Pancreas (tissue), 10 donors: ENCODE measurements at regions not wholly inside any gene's neighbourhood (a gene's known extent, or its start where the extent isn't known, plus 50 kb on each side); places are given as distances from the start of the nearest gene placed in this dataset.

Experiments used
- ATAC-seq, 4 donors: fragments of 200-7000 bp; cut with Tn5 transposase; one replicate each; pipeline versions ENCODE4 v1.8.0 to v1.9.1; 2020; ENCODE audit warnings: mild to moderate bottlenecking in 4 of 4, moderate library complexity in 4 of 4
- DNase-seq, 6 donors: peaks; one replicate each; pipeline ENCODE4 v3.0.0-alpha.2; 2020
- FAIRE-seq: peaks from 2 replicates; lab custom pipeline; 2012; peaks lifted over from hg19 to GRCh38; lab: Jason Lieb, UNC
- H3K27ac ChIP-seq, 4 donors: fragments of 200-600 bp; sonication (generic); 1 replicate in 3 of 4; 2 replicates in 1 of 4; pipeline versions ENCODE4 v1.5.0 to v1.8.0; 2020
- H3K27me3 ChIP-seq, 4 donors: fragments of 200-600 bp; one replicate each; pipeline ENCODE4 v1.8.0; 2021
- H3K36me3 ChIP-seq, 3 donors: fragments of 200-600 bp; sonication (generic) in 1 of 3; one replicate each; pipeline versions ENCODE4 v1.5.0 to v1.8.0; 2020 to 2021
- H3K4me1 ChIP-seq, 3 donors: fragments of 200-600 bp; one replicate each; pipeline ENCODE4 v1.8.0; 2021
- H3K4me3 ChIP-seq, 4 donors: fragments of 200-600 bp; sonication (generic) in 2 of 4; one replicate each; pipeline versions ENCODE4 v1.5.0 to v1.8.0; 2020 to 2021
- H3K9me3 ChIP-seq, 4 donors: fragments of 200-600 bp; one replicate each; pipeline ENCODE4 v1.8.0; 2021
- CTCF ChIP-seq, 4 donors: fragments of 200-600 bp; sonication (generic) in 3 of 4; IDR thresholded peaks; one replicate each; pipeline versions ENCODE4 v1.5.0 to v1.8.0; 2021; ENCODE audit warnings: antibody characterized with exemption in 4 of 4
- WGBS, 2 donors: extraction: QIAGEN DNeasy Blood & Tissue Kit; methylation state at CpG; one replicate each; pipeline ENCODE4 v1.1.7; 2013; 5-methylcytosine and 5-hydroxymethylcytosine counted together
- intact Hi-C, 3 donors: fragments of 100-400 bp; cut with DNase I; formaldehyde crosslinking; loops; one replicate each; pipeline versions ENCODE4 v1.11.1 to v1.14.2; 2022
- donor health status: healthy with polysubstance abuse.
- donor health status: DM: no; HTN: no; CAD: no; lungs with moderate emphysema.
- donor health status: DM: no; HTN: no; CAD: no.
- donor health status: control.
- donor health status: control.
- donor health status: Bipolar disorder and iron deficiency.
- donor health status: DM: yes; HTN: yes; CAD: no.
- donor health status: DM: no; HTN: no; CAD: no.
- donor health status: DM: no; HTN: no; CAD: no.
- donor health status: DM: yes; HTN: yes; CAD: no.

DNA sequence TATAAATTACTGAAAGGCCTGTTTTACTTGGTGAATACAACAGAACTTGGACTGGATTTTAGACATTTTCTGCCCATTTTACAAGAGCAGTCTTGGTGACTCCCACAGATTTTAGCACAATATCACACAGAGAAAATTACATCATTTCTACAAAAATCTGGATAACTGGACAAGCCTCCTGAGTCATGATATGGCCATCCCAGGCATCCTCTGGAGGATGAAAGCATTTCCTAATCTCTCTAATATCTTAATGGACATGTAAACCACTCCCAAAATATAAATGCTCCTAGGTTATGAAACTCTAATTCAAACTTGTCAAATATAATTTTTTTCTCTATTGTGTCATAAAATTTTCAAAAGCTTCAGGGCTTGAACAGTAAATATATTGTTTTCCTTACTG is 1170.8 kb upstream of the PCDH7 start:
- ATAC-seq = no peak

GRCh38 chr4:29551821-29552220 is 1168.3 kb upstream of the PCDH7 start:
- WGBS, 2 donors = 40 to 47% methylated on average over 1 of the region's 1 CpG
- Histone ChIP-seq H3K9me3 (no peaks in the 10 kb centered on the region), H3K27me3 (peaks cover 0 to 3% (median 0%) of the 10 kb centered on the region in 4 donors), H3K36me3 (no peaks in the 10 kb centered on the region), H3K27ac (no peak overlapping the region), H3K4me1 (no peaks in the 10 kb centered on the region), H3K4me3 (no peak overlapping the region)
- DNase-seq (no peak), FAIRE-seq (no peak), ATAC-seq (no peak)
- TF ChIP-seq CTCF (IDR thresholded peaks at IDR 0.05) = no peak
- intact Hi-C loops = no loop called here

More for the DNA sequence above, 1170.8 kb upstream of the PCDH7 start:
- no peak overlapping the region for H3K4me3 ChIP-seq
- FAIRE-seq (no peak), DNase-seq (no peak)
- peaks cover 0 to under 1% (median 0%) of the 10 kb centered on the region in 4 donors for H3K27me3 ChIP-seq
- H3K4me1 ChIP-seq = no peaks in the 10 kb centered on the region
- no peak for TF ChIP-seq CTCF (IDR thresholded peaks at IDR 0.05)
- intact Hi-C loops = no loop called here
- no peaks in the 10 kb centered on the region for H3K36me3 ChIP-seq
- H3K27ac ChIP-seq = no peak overlapping the region
- no peaks in the 10 kb centered on the region for H3K9me3 ChIP-seq

DNA sequence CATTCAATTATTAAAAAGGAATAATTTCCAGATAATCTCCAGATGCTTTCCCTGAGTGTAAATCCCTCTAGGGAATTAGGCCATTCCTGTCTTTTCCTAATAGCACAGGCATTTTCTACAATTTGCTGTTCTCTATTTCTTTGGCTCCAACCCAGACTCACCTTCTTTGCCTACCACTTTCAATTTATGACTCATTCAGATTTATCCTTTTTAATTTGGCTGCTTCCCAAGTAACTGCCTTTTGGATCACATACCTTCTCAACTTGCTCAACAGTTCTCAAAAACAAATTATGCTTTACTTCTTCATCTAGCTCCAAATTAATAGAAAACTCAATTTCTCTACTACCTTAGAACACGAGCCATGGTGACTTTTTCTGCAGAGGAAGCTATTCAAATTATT is 1166.3 kb upstream of the PCDH7 start:
- Histone ChIP-seq H3K4me3 (no peak overlapping the region), H3K9me3 (no peaks in the 10 kb centered on the region), H3K4me1 (no peaks in the 10 kb centered on the region), H3K27ac (no peak overlapping the region), H3K27me3 (peaks cover 0 to 3% (median 0%) of the 10 kb centered on the region in 4 donors), H3K36me3 (no peaks in the 10 kb centered on the region)
- ATAC-seq (no peak), FAIRE-seq (no peak), DNase-seq (no peak)
- TF ChIP-seq CTCF (IDR thresholded peaks at IDR 0.05) = no peak
- WGBS, 2 donors = 23 to 42% methylated on average over 1 of the region's 1 CpG
- intact Hi-C loops = no loop called here

DNA sequence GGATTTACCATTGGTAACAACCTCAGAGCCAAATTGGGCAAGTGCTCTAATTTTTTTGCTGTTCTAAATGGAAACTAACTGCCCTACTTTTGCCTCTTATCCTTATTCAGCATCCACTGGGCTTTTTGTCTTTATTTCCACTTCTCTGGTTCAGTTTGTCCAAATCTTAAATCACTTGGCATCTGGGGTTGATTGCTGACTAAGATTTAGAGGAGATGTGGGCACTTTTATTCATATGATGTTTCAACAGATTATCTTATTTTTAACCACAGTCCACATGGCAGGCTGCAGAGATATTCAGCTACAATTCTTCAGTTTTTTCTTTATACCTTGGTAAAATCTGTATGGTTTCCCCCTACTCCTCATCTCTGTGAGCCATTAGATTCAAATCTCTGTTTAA is 1161.4 kb upstream of the PCDH7 start:
- ATAC-seq (no peak), FAIRE-seq (no peak), DNase-seq (no peak)
- intact Hi-C loops = no loop called here
- Histone ChIP-seq H3K4me3 (no peak overlapping the region), H3K36me3 (no peaks in the 10 kb centered on the region), H3K4me1 (no peaks in the 10 kb centered on the region), H3K9me3 (no peaks in the 10 kb centered on the region), H3K27me3 (peaks cover 0 to 3% (median 0%) of the 10 kb centered on the region in 4 donors), H3K27ac (no peak overlapping the region)
- TF ChIP-seq CTCF (IDR thresholded peaks at IDR 0.05) = no peak

- ATAC-seq (no peak), FAIRE-seq (no peak), DNase-seq (no peak)
- Histone ChIP-seq H3K4me1 (no peaks in the 10 kb centered on the region), H3K9me3 (no peaks in the 10 kb centered on the region), H3K27ac (no peak overlapping the region), H3K36me3 (no peaks in the 10 kb centered on the region), H3K4me3 (no peak overlapping the region), H3K27me3 (peaks cover 0 to 3% (median 0%) of the 10 kb centered on the region in 4 donors)
- intact Hi-C loops = no loop called here
- no peak for TF ChIP-seq CTCF (IDR thresholded peaks at IDR 0.05)
Observed at GRCh38 chr4:29559286-29559685, 1160.9 kb upstream of the PCDH7 start.
